Activated naive CD4-positive, alpha-beta T cell treated with anti-CD3 and anti-CD28 coated beads, Interleukin-2, amount 50 U/mL, for 24 hours (primary cell): ENCODE measurements at regions not wholly inside any gene's neighbourhood (a gene's known extent, or its start where the extent isn't known, plus 50 kb on each side); places are given as distances from the start of the nearest gene placed in this dataset.

Experiments used
- H3K27ac Mint-ChIP-seq: one replicate; pipeline ENCODE4 v1.8.0; 2021; ENCODE audit warnings: mild to moderate bottlenecking, mixed read lengths
- H3K27me3 Mint-ChIP-seq: one replicate; pipeline ENCODE4 v1.8.0; 2021; ENCODE audit warnings: mixed read lengths
- H3K36me3 Mint-ChIP-seq: one replicate; pipeline ENCODE4 v1.8.0; 2021; ENCODE audit warnings: mixed read lengths
- H3K4me1 Mint-ChIP-seq: one replicate; pipeline ENCODE4 v1.8.0; 2021; ENCODE audit warnings: mixed read lengths
- H3K4me3 Mint-ChIP-seq: one replicate; pipeline ENCODE4 v1.8.0; 2021; ENCODE audit warnings: mild to moderate bottlenecking, mixed read lengths
- H3K9me3 Mint-ChIP-seq: one replicate; pipeline ENCODE4 v1.8.0; 2021; ENCODE audit warnings: mixed read lengths

GRCh38 chr4:158997660-158998349 is 105.1 kb upstream of the RAPGEF2 start:
- no peak overlapping the region for H3K4me3 Mint-ChIP-seq
- H3K9me3 Mint-ChIP-seq: no peaks in the 10 kb centered on the region
- peaks cover 4% of the 10 kb centered on the region for H3K27me3 Mint-ChIP-seq
- H3K27ac Mint-ChIP-seq: no peak overlapping the region
- H3K36me3 Mint-ChIP-seq: no peaks in the 10 kb centered on the region
- no peaks in the 10 kb centered on the region for H3K4me1 Mint-ChIP-seq

- peaks cover 4% of the 10 kb centered on the region for H3K27me3 Mint-ChIP-seq
- H3K9me3 Mint-ChIP-seq: no peaks in the 10 kb centered on the region
- no peak overlapping the region for H3K4me3 Mint-ChIP-seq
- no peak overlapping the region for H3K27ac Mint-ChIP-seq
- no peaks in the 10 kb centered on the region for H3K4me1 Mint-ChIP-seq
- no peaks in the 10 kb centered on the region for H3K36me3 Mint-ChIP-seq
Measured at GRCh38 chr4:158998624-158999023, 104.3 kb upstream of the RAPGEF2 start.

GRCh38 chr4:158999166-158999682 is 103.7 kb upstream of the RAPGEF2 start:
- H3K36me3 Mint-ChIP-seq: no peaks in the 10 kb centered on the region

GRCh38 chr4:158999849-159000248 is 103.0 kb upstream of the RAPGEF2 start:
- Mint-ChIP-seq H3K9me3 (no peaks in the 10 kb centered on the region), H3K27ac (no peak overlapping the region), H3K4me1 (no peaks in the 10 kb centered on the region), H3K36me3 (no peaks in the 10 kb centered on the region), H3K4me3 (no peak overlapping the region), H3K27me3 (peaks cover 2% of the 10 kb centered on the region)

More at GRCh38 chr4:158999166-158999682, 103.7 kb upstream of the RAPGEF2 start:
- Mint-ChIP-seq H3K4me3 (no peak overlapping the region), H3K27ac (no peak overlapping the region), H3K27me3 (peaks cover 2% of the 10 kb centered on the region), H3K9me3 (no peaks in the 10 kb centered on the region), H3K4me1 (no peaks in the 10 kb centered on the region)

- peaks cover 2% of the 10 kb centered on the region for H3K27me3 Mint-ChIP-seq
Measured at GRCh38 chr4:159002950-159003349, 99.9 kb upstream of the RAPGEF2 start.

GRCh38 chr4:159003420-159004253 is 99.2 kb upstream of the RAPGEF2 start:
- Mint-ChIP-seq H3K27ac (no peak overlapping the region), H3K27me3 (peaks cover 2% of the 10 kb centered on the region), H3K36me3 (no peaks in the 10 kb centered on the region), H3K4me3 (no peak overlapping the region), H3K9me3 (no peaks in the 10 kb centered on the region), H3K4me1 (no peaks in the 10 kb centered on the region)

More at GRCh38 chr4:159002950-159003349, 99.9 kb upstream of the RAPGEF2 start:
- Mint-ChIP-seq H3K9me3 (no peaks in the 10 kb centered on the region), H3K36me3 (no peaks in the 10 kb centered on the region), H3K27ac (no peak overlapping the region), H3K4me3 (no peak overlapping the region), H3K4me1 (no peaks in the 10 kb centered on the region)

GRCh38 chr4:159006202-159006601 is 96.7 kb upstream of the RAPGEF2 start:
- Mint-ChIP-seq H3K9me3 (no peaks in the 10 kb centered on the region), H3K4me3 (no peak overlapping the region), H3K36me3 (no peaks in the 10 kb centered on the region), H3K27ac (no peak overlapping the region), H3K4me1 (no peaks in the 10 kb centered on the region), H3K27me3 (peaks cover 2% of the 10 kb centered on the region)

GRCh38 chr4:159008671-159009070 is 94.2 kb upstream of the RAPGEF2 start:
- Mint-ChIP-seq H3K27ac (no peak overlapping the region), H3K27me3 (no peaks in the 10 kb centered on the region), H3K4me3 (no peak overlapping the region), H3K9me3 (no peaks in the 10 kb centered on the region), H3K4me1 (no peaks in the 10 kb centered on the region), H3K36me3 (no peaks in the 10 kb centered on the region)

- Mint-ChIP-seq H3K27me3 (no peaks in the 10 kb centered on the region), H3K4me1 (no peaks in the 10 kb centered on the region), H3K27ac (no peak overlapping the region), H3K36me3 (no peaks in the 10 kb centered on the region), H3K9me3 (no peaks in the 10 kb centered on the region), H3K4me3 (no peak overlapping the region)
Measured at GRCh38 chr4:159009521-159009920, 93.4 kb upstream of the RAPGEF2 start.

- H3K9me3 Mint-ChIP-seq: no peaks in the 10 kb centered on the region
Measured at GRCh38 chr4:159010100-159010499, 92.8 kb upstream of the RAPGEF2 start.

GRCh38 chr4:159010563-159011260 is 92.2 kb upstream of the RAPGEF2 start:
- H3K27ac Mint-ChIP-seq: no peak overlapping the region
- H3K36me3 Mint-ChIP-seq: no peaks in the 10 kb centered on the region
- H3K27me3 Mint-ChIP-seq: no peaks in the 10 kb centered on the region
- H3K4me3 Mint-ChIP-seq: no peak overlapping the region
- no peaks in the 10 kb centered on the region for H3K9me3 Mint-ChIP-seq
- no peaks in the 10 kb centered on the region for H3K4me1 Mint-ChIP-seq

More at GRCh38 chr4:159010100-159010499, 92.8 kb upstream of the RAPGEF2 start:
- Mint-ChIP-seq H3K27ac (no peak overlapping the region), H3K36me3 (no peaks in the 10 kb centered on the region), H3K4me1 (no peaks in the 10 kb centered on the region), H3K4me3 (no peak overlapping the region), H3K27me3 (no peaks in the 10 kb centered on the region)

GRCh38 chr4:159012381-159012780 is 90.5 kb upstream of the RAPGEF2 start:
- Mint-ChIP-seq H3K9me3 (no peaks in the 10 kb centered on the region), H3K4me3 (no peak overlapping the region), H3K4me1 (no peaks in the 10 kb centered on the region), H3K36me3 (no peaks in the 10 kb centered on the region), H3K27ac (no peak overlapping the region), H3K27me3 (no peaks in the 10 kb centered on the region)

- no peak overlapping the region for H3K27ac Mint-ChIP-seq
- H3K4me3 Mint-ChIP-seq: no peak overlapping the region
- H3K36me3 Mint-ChIP-seq: no peaks in the 10 kb centered on the region
- H3K27me3 Mint-ChIP-seq: no peaks in the 10 kb centered on the region
- no peaks in the 10 kb centered on the region for H3K9me3 Mint-ChIP-seq
- no peaks in the 10 kb centered on the region for H3K4me1 Mint-ChIP-seq
Measured at GRCh38 chr4:159013692-159014091, 89.2 kb upstream of the RAPGEF2 start.

- H3K27ac Mint-ChIP-seq: no peak overlapping the region
- no peaks in the 10 kb centered on the region for H3K9me3 Mint-ChIP-seq
- H3K4me3 Mint-ChIP-seq: no peak overlapping the region
- no peaks in the 10 kb centered on the region for H3K4me1 Mint-ChIP-seq
- H3K27me3 Mint-ChIP-seq: no peaks in the 10 kb centered on the region
- H3K36me3 Mint-ChIP-seq: no peaks in the 10 kb centered on the region
Measured at GRCh38 chr4:159014859-159015258, 88.0 kb upstream of the RAPGEF2 start.

- Mint-ChIP-seq H3K27ac (no peak overlapping the region), H3K27me3 (no peaks in the 10 kb centered on the region), H3K4me3 (no peak overlapping the region), H3K36me3 (no peaks in the 10 kb centered on the region), H3K9me3 (no peaks in the 10 kb centered on the region), H3K4me1 (no peaks in the 10 kb centered on the region)
Measured at GRCh38 chr4:159015841-159016240, 87.0 kb upstream of the RAPGEF2 start.
